Fibroblast of skin of right quadriceps (primary cell): ENCODE measurements at regions not wholly inside any gene's neighbourhood (a gene's known extent, or its start where the extent isn't known, plus 50 kb on each side); places are given as distances from the start of the nearest gene placed in this dataset.

Experiments
- DNase-seq: peaks from one replicate; pipeline ENCODE4 v3.0.0-alpha.2; 2013

GRCh38 chr11:15586741-15587473 lies 472.2 kb downstream of the INSC start:
- DNase-seq: no peak

GRCh38 chr11:15589070-15589626 lies 474.4 kb downstream of the INSC start:
- no peak for DNase-seq

GRCh38 chr11:15590132-15590531 lies 475.4 kb downstream of the INSC start:
- no peak for DNase-seq

- DNase-seq: no peak
Measured at GRCh38 chr11:15591112-15591537, 476.4 kb downstream of the INSC start.

GRCh38 chr11:15594607-15595006 lies 479.9 kb downstream of the INSC start:
- no peak for DNase-seq

GRCh38 chr11:15599376-15599775 lies 484.7 kb downstream of the INSC start:
- DNase-seq: no peak

- no peak for DNase-seq
Measured at GRCh38 chr11:15602047-15602446, 487.3 kb downstream of the INSC start.

- no peak for DNase-seq
Measured at GRCh38 chr11:15602785-15603567, 488.3 kb downstream of the INSC start.

- no peak for DNase-seq
Measured at GRCh38 chr11:15605094-15605493, 490.4 kb downstream of the INSC start.

GRCh38 chr11:15607361-15608036 lies 492.8 kb downstream of the INSC start:
- no peak for DNase-seq

GRCh38 chr11:15609445-15609844 lies 494.7 kb downstream of the INSC start:
- no peak for DNase-seq

GRCh38 chr11:15610881-15611280 lies 496.2 kb downstream of the INSC start:
- DNase-seq: no peak

- DNase-seq: no peak
Measured at GRCh38 chr11:15613251-15613650, 498.5 kb downstream of the INSC start.

- no peak for DNase-seq
Measured at GRCh38 chr11:15613789-15614188, 499.1 kb downstream of the INSC start.

- no peak for DNase-seq
Measured at GRCh38 chr11:15615398-15616096, 500.8 kb downstream of the INSC start.

- DNase-seq: no peak
Measured at GRCh38 chr11:15616130-15617105, 501.7 kb downstream of the INSC start.

- no peak for DNase-seq
Measured at GRCh38 chr11:15617126-15617525, 502.4 kb downstream of the INSC start.

GRCh38 chr11:15618583-15619032 lies 503.9 kb downstream of the INSC start:
- no peak for DNase-seq

GRCh38 chr11:15621565-15621964 lies 506.8 kb downstream of the INSC start:
- DNase-seq: no peak

- DNase-seq: no peak
Measured at GRCh38 chr11:15622231-15622890, 507.6 kb downstream of the INSC start.

GRCh38 chr11:15624701-15625100 lies 510.0 kb downstream of the INSC start:
- DNase-seq: no peak
